IMR-90 (cell line): ENCODE measurements at regions not wholly inside any gene's neighbourhood (a gene's known extent, or its start where the extent isn't known, plus 50 kb on each side); places are given as distances from the start of the nearest gene placed in this dataset.

Experiments used
- CEBPB ChIP-seq: IDR thresholded peaks from 2 replicates; pipeline ENCODE4 v1.6.1; 2012; ENCODE audit warnings: low read depth, low read length, improper control_type of control experiment
- MXI1 ChIP-seq: IDR thresholded peaks from 2 replicates; pipeline ENCODE4 v1.6.1; 2012; ENCODE audit warnings: low read depth, mild to moderate bottlenecking, low read length, moderate library complexity, borderline replicate concordance
- TF ChIP-seq, protein P1 (sequence below): conservative IDR thresholded peaks from 2 replicates; pipeline ENCODE4 v1.5.1; 2012; ENCODE audit warnings: mild to moderate bottlenecking, low read depth, low read length, improper control_type of control experiment

- TF ChIP-seq, protein P1, sequence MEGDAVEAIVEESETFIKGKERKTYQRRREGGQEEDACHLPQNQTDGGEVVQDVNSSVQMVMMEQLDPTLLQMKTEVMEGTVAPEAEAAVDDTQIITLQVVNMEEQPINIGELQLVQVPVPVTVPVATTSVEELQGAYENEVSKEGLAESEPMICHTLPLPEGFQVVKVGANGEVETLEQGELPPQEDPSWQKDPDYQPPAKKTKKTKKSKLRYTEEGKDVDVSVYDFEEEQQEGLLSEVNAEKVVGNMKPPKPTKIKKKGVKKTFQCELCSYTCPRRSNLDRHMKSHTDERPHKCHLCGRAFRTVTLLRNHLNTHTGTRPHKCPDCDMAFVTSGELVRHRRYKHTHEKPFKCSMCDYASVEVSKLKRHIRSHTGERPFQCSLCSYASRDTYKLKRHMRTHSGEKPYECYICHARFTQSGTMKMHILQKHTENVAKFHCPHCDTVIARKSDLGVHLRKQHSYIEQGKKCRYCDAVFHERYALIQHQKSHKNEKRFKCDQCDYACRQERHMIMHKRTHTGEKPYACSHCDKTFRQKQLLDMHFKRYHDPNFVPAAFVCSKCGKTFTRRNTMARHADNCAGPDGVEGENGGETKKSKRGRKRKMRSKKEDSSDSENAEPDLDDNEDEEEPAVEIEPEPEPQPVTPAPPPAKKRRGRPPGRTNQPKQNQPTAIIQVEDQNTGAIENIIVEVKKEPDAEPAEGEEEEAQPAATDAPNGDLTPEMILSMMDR: no peak
- TF ChIP-seq MXI1 (no peak), CEBPB (no peak)
Observed at GRCh38 chr10:6339891-6340290, 137.2 kb downstream of the PFKFB3 start.
